IMR-90 (cell line): ENCODE measurements at regions not wholly inside any gene's neighbourhood (a gene's known extent, or its start where the extent isn't known, plus 50 kb on each side); places are given as distances from the start of the nearest gene placed in this dataset.

ENCODE experiments used
- ATAC-seq: fragments of 200-7000 bp; cut with Tn5 transposase; 2 replicates; pipeline ENCODE4 v1.9.1; 2020; ENCODE audit warnings: low read depth, mild to moderate bottlenecking, moderate library complexity
- BruUV-seq: library from RNA; stranded (reverse); fragments of 400-500 nt; replicated peaks from 2 replicates; lab custom pipeline; 2021; lab: Mats Ljungman, UMichigan
- CTCF ChIA-PET: fragments of 300-600 bp; formaldehyde crosslinking; extraction: SDS; loops from one replicate; lab custom pipeline; 2021; ENCODE audit warnings: antibody characterized with exemption; lab: Yijun Ruan, JAX
- POLR2A ChIA-PET: fragments of 300-600 bp; sonication (Branson Sonifier 250); formaldehyde crosslinking; loops from one replicate; lab custom pipeline; 2022; ENCODE audit warnings: antibody characterized with exemption; ENCODE audit not compliant: unreplicated experiment; lab: Charles Lee
- DNase-seq: peaks from one replicate; pipeline ENCODE4 v3.0.0; 2013
- H2AFZ ChIP-seq: replicated peaks from 2 replicates; pipeline ENCODE3; 2013; ENCODE audit warnings: low read length, mild to moderate bottlenecking; ENCODE audit not compliant: poor library complexity
- H2AK5ac ChIP-seq: 2 replicates; pipeline ENCODE4 v1.6.1; 2013; ENCODE audit warnings: low read depth, low read length, inconsistent platforms
- H2AK9ac ChIP-seq: replicated peaks from 2 replicates; pipeline ENCODE3; 2013; ENCODE audit warnings: mild to moderate bottlenecking, low read depth, low read length, moderate library complexity; ENCODE audit not compliant: poor library complexity
- H2BK120ac ChIP-seq: 2 replicates; pipeline ENCODE4 v1.6.1; 2013; ENCODE audit warnings: low read depth, low read length, inconsistent platforms
- H2BK15ac ChIP-seq: 3 replicates; pipeline ENCODE4 v1.6.1; 2013; ENCODE audit warnings: low read depth, low read length, inconsistent platforms
- H2BK20ac ChIP-seq: 2 replicates; pipeline ENCODE4 v1.6.1; 2013; ENCODE audit warnings: low read depth, mild to moderate bottlenecking, inconsistent platforms, low read length, moderate library complexity
- H2BK5ac ChIP-seq: 2 replicates; pipeline ENCODE4 v1.6.1; 2013; ENCODE audit warnings: mild to moderate bottlenecking, low read depth, low read length, inconsistent platforms; ENCODE audit not compliant: poor library complexity, severe bottlenecking
- H3K14ac ChIP-seq: replicated peaks from 2 replicates; pipeline ENCODE4 v1.6.1; 2013; ENCODE audit warnings: low read depth, low read length, inconsistent platforms
- H3K18ac ChIP-seq: 2 replicates; pipeline ENCODE4 v1.6.1; 2013; ENCODE audit warnings: low read depth, low read length, control low read depth
- H3K23ac ChIP-seq: 2 replicates; pipeline ENCODE4 v1.6.1; 2013; ENCODE audit warnings: low read depth, low read length, inconsistent platforms
- H3K27ac ChIP-seq: 2 replicates; pipeline ENCODE4 v1.5.1; 2013; ENCODE audit warnings: mild to moderate bottlenecking, control low read depth, low read length; ENCODE audit not compliant: insufficient read depth
- H3K27me3 ChIP-seq: 2 replicates; pipeline ENCODE4 v1.6.1; 2013; ENCODE audit warnings: low read length; ENCODE audit not compliant: control insufficient read depth, insufficient read depth
- H3K36me3 ChIP-seq: 2 replicates; pipeline ENCODE4 v1.6.1; 2013; ENCODE audit warnings: low read length, mixed read lengths; ENCODE audit not compliant: control insufficient read depth, insufficient read depth
- H3K4ac ChIP-seq: 2 replicates; pipeline ENCODE4 v1.6.1; 2013; ENCODE audit warnings: low read depth, low read length, inconsistent platforms
- H3K4me1 ChIP-seq: 2 replicates; pipeline ENCODE4 v1.6.1; 2013; ENCODE audit warnings: low read length, mixed read lengths; ENCODE audit not compliant: control insufficient read depth, insufficient read depth
- H3K4me2 ChIP-seq: 2 replicates; pipeline ENCODE4 v1.6.1; 2013; ENCODE audit warnings: low read depth, mild to moderate bottlenecking, control low read depth, low read length, moderate library complexity
- H3K4me3 ChIP-seq: 2 replicates; pipeline ENCODE4 v1.5.1; 2013; ENCODE audit warnings: low read depth, mild to moderate bottlenecking, control low read depth, low read length, moderate library complexity; ENCODE audit not compliant: insufficient read depth
- H3K56ac ChIP-seq: 2 replicates; pipeline ENCODE4 v1.6.1; 2013; ENCODE audit warnings: low read length, inconsistent platforms; ENCODE audit not compliant: insufficient read depth; ENCODE audit errors: extremely low read depth
- H3K79me1 ChIP-seq, 2 experiments: 2 replicates each; pipeline ENCODE4 v1.6.1; 2013; ENCODE audit warnings: low read length in 2 of 2, inconsistent platforms in 1 of 2, low read depth in 1 of 2
- H3K9ac ChIP-seq: 2 replicates; pipeline ENCODE4 v1.6.1; 2013; ENCODE audit warnings: low read depth, low read length, control low read depth
- H3K9me1 ChIP-seq: 2 replicates; pipeline ENCODE4 v1.6.1; 2013; ENCODE audit warnings: low read length, inconsistent platforms; ENCODE audit not compliant: insufficient read depth
- H3K9me3 ChIP-seq: 2 replicates; pipeline ENCODE4 v1.6.1; 2013; ENCODE audit warnings: low read length; ENCODE audit not compliant: control insufficient read depth, insufficient read depth
- H4K20me1 ChIP-seq: 2 replicates; pipeline ENCODE4 v1.6.1; 2013; ENCODE audit warnings: low read length, inconsistent platforms; ENCODE audit not compliant: insufficient read depth
- H4K5ac ChIP-seq: 2 replicates; pipeline ENCODE4 v1.6.1; 2013; ENCODE audit warnings: mild to moderate bottlenecking, low read depth, low read length, control low read depth
- H4K8ac ChIP-seq, 2 experiments: 2 replicates each; pipeline ENCODE4 v1.6.1; 2013; ENCODE audit warnings: low read depth in 2 of 2, low read length in 2 of 2, control low read depth in 1 of 2, inconsistent platforms in 1 of 2
- H4K91ac ChIP-seq: 2 replicates; pipeline ENCODE4 v1.6.1; 2013; ENCODE audit warnings: low read depth, low read length, inconsistent platforms; ENCODE audit not compliant: insufficient read depth
- BHLHE40 ChIP-seq: fragments of 150-350 bp; IDR thresholded peaks from 2 replicates; pipeline ENCODE4 v1.6.1; 2016; ENCODE audit warnings: mild to moderate bottlenecking, low read depth, low read length
- CEBPB ChIP-seq: IDR thresholded peaks from 2 replicates; pipeline ENCODE4 v1.6.1; 2012; ENCODE audit warnings: low read depth, low read length, improper control_type of control experiment
- CHD1 ChIP-seq: IDR thresholded peaks from 2 replicates; pipeline ENCODE4 v1.6.1; 2012; ENCODE audit warnings: low read depth, low read length, improper control_type of control experiment
- CTCF ChIP-seq: conservative IDR thresholded peaks from 2 replicates; pipeline ENCODE4 v1.5.1; 2012; ENCODE audit warnings: mild to moderate bottlenecking, low read depth, low read length, improper control_type of control experiment
- FOS ChIP-seq: fragments of 150-350 bp; IDR thresholded peaks from 2 replicates; pipeline ENCODE4 v1.6.1; 2016; ENCODE audit warnings: low read depth, low read length
- MAFK ChIP-seq: IDR thresholded peaks from 2 replicates; pipeline ENCODE4 v1.6.1; 2012; ENCODE audit warnings: low read depth, low read length, improper control_type of control experiment
- MAZ ChIP-seq: IDR thresholded peaks from 2 replicates; pipeline ENCODE4 v1.6.1; 2012; ENCODE audit warnings: low read depth, mild to moderate bottlenecking, low read length, improper control_type of control experiment, moderate library complexity, borderline replicate concordance
- MXI1 ChIP-seq: IDR thresholded peaks from 2 replicates; pipeline ENCODE4 v1.6.1; 2012; ENCODE audit warnings: low read depth, mild to moderate bottlenecking, low read length, moderate library complexity, borderline replicate concordance
- NFE2L2 ChIP-seq: fragments of 150-350 bp; IDR thresholded peaks from 2 replicates; pipeline ENCODE4 v1.6.1; 2016; ENCODE audit warnings: low read depth, mild to moderate bottlenecking, low read length
- POLR2A ChIP-seq: IDR thresholded peaks from 2 replicates; pipeline ENCODE4 v1.6.1; 2012; ENCODE audit warnings: mild to moderate bottlenecking, low read depth, low read length
- RAD21 ChIP-seq: IDR thresholded peaks from 2 replicates; pipeline ENCODE4 v1.6.1; 2012; ENCODE audit warnings: low read length, improper control_type of control experiment
- RCOR1 ChIP-seq: IDR thresholded peaks from 2 replicates; pipeline ENCODE4 v1.6.1; 2012; ENCODE audit warnings: mild to moderate bottlenecking, low read length, improper control_type of control experiment; ENCODE audit not compliant: insufficient replicate concordance
- RFX5 ChIP-seq: IDR thresholded peaks from 2 replicates; pipeline ENCODE4 v1.8.0; 2012; ENCODE audit warnings: low read depth, mild to moderate bottlenecking, low read length, moderate library complexity
- SMC3 ChIP-seq: fragments of 150-350 bp; IDR thresholded peaks from 2 replicates; pipeline ENCODE4 v1.6.1; 2016; ENCODE audit warnings: low read depth, mild to moderate bottlenecking, antibody characterized with exemption, low read length, moderate library complexity
- USF2 ChIP-seq: fragments of 150-350 bp; IDR thresholded peaks from 2 replicates; pipeline ENCODE4 v1.6.1; 2017; ENCODE audit warnings: mild to moderate bottlenecking, antibody characterized with exemption, low read length, low read depth
- WGBS, 2 experiments: methylation state at CpG; one replicate each; pipeline versions ENCODE4 v1.1.5 to v1.1.7; 2013; ENCODE audit warnings: missing lambda C conversion rate in 2 of 2; ENCODE audit not compliant: insufficient read length in 1 of 2; ENCODE audit errors: extremely low coverage in 2 of 2; 5-methylcytosine and 5-hydroxymethylcytosine counted together
- dilution Hi-C: fragments of 300-500 bp; cut with HindIII; formaldehyde crosslinking; loops from one replicate; pipeline ENCODE4 v1.14.3; 2018; ENCODE audit warnings: low sequenced_read_pairs; ENCODE audit not compliant: unreplicated experiment
- in situ Hi-C: fragments of 300-500 bp; cut with MboI; formaldehyde crosslinking; loops from 3 replicates; pipeline ENCODE4 v1.14.3; 2019; ENCODE audit warnings: low sequenced_read_pairs, inconsistent platforms, mixed read lengths
- intact Hi-C: fragments of 100-400 bp; cut with micrococcal nuclease; formaldehyde crosslinking; loops from 2 replicates; pipeline ENCODE4 v1.10.0; 2022
- TF ChIP-seq, protein P1 (sequence below): fragments of 150-350 bp; IDR thresholded peaks from 2 replicates; pipeline ENCODE4 v1.6.1; 2016; ENCODE audit warnings: low read depth, mild to moderate bottlenecking, low read length, moderate library complexity, borderline replicate concordance

GRCh38 chr9:34825775-34826174 is 115.8 kb upstream of the CCL21 start:
- no peak for ATAC-seq

More at GRCh38 chr9:34825775-34826174, 115.8 kb upstream of the CCL21 start:
- H3K9ac ChIP-seq = no peak overlapping the region
- no peak overlapping the region for H3K4me2 ChIP-seq
- in situ Hi-C loops = no loop called here
- H2BK20ac ChIP-seq = no peak overlapping the region
- no peak overlapping the region for H2AFZ ChIP-seq
- no peak overlapping the region for H4K8ac ChIP-seq
- no peak overlapping the region for H2BK5ac ChIP-seq
- no peaks in the 10 kb centered on the region for H3K79me1 ChIP-seq
- no peak overlapping the region for H2BK120ac ChIP-seq
- H3K4me1 ChIP-seq = no peaks in the 10 kb centered on the region
- H2AK9ac ChIP-seq = no peak overlapping the region
- no TSS peak for BruUV-seq
- H3K18ac ChIP-seq = no peak overlapping the region
- ChIA-PET POLR2A (no interaction called here), CTCF (no interaction called here)
- H3K14ac ChIP-seq = no peak overlapping the region
- no peak overlapping the region for H3K56ac ChIP-seq
- H2BK15ac ChIP-seq = no peak overlapping the region
- H3K27me3 ChIP-seq = peaks cover 6% of the 10 kb centered on the region
- H3K9me1 ChIP-seq = no peaks in the 10 kb centered on the region
- H3K4ac ChIP-seq = no peak overlapping the region
- no peak overlapping the region for H3K27ac ChIP-seq
- intact Hi-C loops = no loop called here
- no peak overlapping the region for H2AK5ac ChIP-seq
- no CpG with 5 or more reads among the region's 4 CpGs for WGBS, 2 experiments
- TF ChIP-seq POLR2A = no peak
- TF ChIP-seq CEBPB = no peak
- TF ChIP-seq, protein P1, sequence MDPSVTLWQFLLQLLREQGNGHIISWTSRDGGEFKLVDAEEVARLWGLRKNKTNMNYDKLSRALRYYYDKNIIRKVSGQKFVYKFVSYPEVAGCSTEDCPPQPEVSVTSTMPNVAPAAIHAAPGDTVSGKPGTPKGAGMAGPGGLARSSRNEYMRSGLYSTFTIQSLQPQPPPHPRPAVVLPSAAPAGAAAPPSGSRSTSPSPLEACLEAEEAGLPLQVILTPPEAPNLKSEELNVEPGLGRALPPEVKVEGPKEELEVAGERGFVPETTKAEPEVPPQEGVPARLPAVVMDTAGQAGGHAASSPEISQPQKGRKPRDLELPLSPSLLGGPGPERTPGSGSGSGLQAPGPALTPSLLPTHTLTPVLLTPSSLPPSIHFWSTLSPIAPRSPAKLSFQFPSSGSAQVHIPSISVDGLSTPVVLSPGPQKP = no peak
- TF ChIP-seq SMC3 = no peak
- no peak for TF ChIP-seq NFE2L2
- TF ChIP-seq USF2 = no peak
- no peak for TF ChIP-seq FOS
- TF ChIP-seq MXI1 = no peak
- TF ChIP-seq RFX5 = no peak
- no peak for TF ChIP-seq BHLHE40
- no peak for TF ChIP-seq CTCF
- TF ChIP-seq RAD21 = no peak
- no peak for TF ChIP-seq RCOR1
- TF ChIP-seq MAFK = no peak
- no peak for TF ChIP-seq MAZ
- no peak for TF ChIP-seq CHD1
- dilution Hi-C loops = no loop called here
- no peak overlapping the region for H3K23ac ChIP-seq
- H4K5ac ChIP-seq = no peak overlapping the region
- H3K4me3 ChIP-seq = no peak overlapping the region
- no peak overlapping the region for H4K91ac ChIP-seq
- H3K9me3 ChIP-seq = no peaks in the 10 kb centered on the region
- H4K20me1 ChIP-seq = no peaks in the 10 kb centered on the region
- DNase-seq = no peak
- no peaks in the 10 kb centered on the region for H3K36me3 ChIP-seq
